ENCODE measurements at regions not wholly inside any gene's neighbourhood (a gene's known extent, or its start where the extent isn't known, plus 50 kb on each side); places are given as distances from the start of the nearest gene placed in this dataset.
"Not testable (repeated sequence)": the region's sequence is repeated elsewhere in the genome, so short reads cannot be mapped to it uniquely, and the experiment has no call there.

GRCh38 chr3:27639271-27639670, 82.9 kb downstream of the EOMES start:
- in situ Hi-C loops (cut with MboI; ENCODE audit: low pct_ligation_motif_present in 1 of 4, low pct_unique_long_range_greater_than_20kb in 1 of 4, low sequenced_read_pairs in 3 of 4) = no loop called here
- Histone ChIP-seq H3K27me3 (no peaks in the 10 kb centered on the region), H3K9me3 (no peaks in the 10 kb centered on the region), H3K4me1 (no peaks in the 10 kb centered on the region), H3K4me3 (no peak overlapping the region), H3K27ac (peak overlapping the region in 1 of 4 donors; percentile 17), H3K36me3 (no peaks in the 10 kb centered on the region)
- no peak for TF ChIP-seq CTCF (IDR thresholded peaks at IDR 0.05)
- TF ChIP-seq POLR2A (IDR thresholded peaks at IDR 0.05) = no peak
- TF ChIP-seq EP300 (IDR thresholded peaks at IDR 0.05; ENCODE audit: low read depth) = no peak
- no peak for TF ChIP-seq POLR2AphosphoS5 (IDR thresholded peaks at IDR 0.05)
- no peak for DNase-seq
- intact Hi-C loops (cut with DNase I; ENCODE audit: low total_unique reads) = no loop called here
- 67 to 100% methylated on average over 2 of the region's 2 CpGs for WGBS, 2 donors (ENCODE audit: low coverage in 1 of 2)

GRCh38 chr3:27638594-27638993, 83.5 kb downstream of the EOMES start:
- Histone ChIP-seq H3K27ac (no peak overlapping the region), H3K27me3 (no peaks in the 10 kb centered on the region), H3K4me1 (peaks cover 0 to 6% (median 2%) of the 10 kb centered on the region in 4 donors), H3K4me3 (no peak overlapping the region), H3K9me3 (no peaks in the 10 kb centered on the region), H3K36me3 (no peaks in the 10 kb centered on the region)
- intact Hi-C loops (cut with DNase I; ENCODE audit: low total_unique reads) = no loop called here
- in situ Hi-C loops (cut with MboI; ENCODE audit: low pct_ligation_motif_present in 1 of 4, low pct_unique_long_range_greater_than_20kb in 1 of 4, low sequenced_read_pairs in 3 of 4) = no loop called here
- TF ChIP-seq POLR2AphosphoS5 (IDR thresholded peaks at IDR 0.05) (no peak), EP300 (IDR thresholded peaks at IDR 0.05; ENCODE audit: low read depth) (no peak), CTCF (IDR thresholded peaks at IDR 0.05) (no peak), POLR2A (IDR thresholded peaks at IDR 0.05) (no peak)
- DNase-seq = no peak
- WGBS, 2 donors (ENCODE audit: low coverage in 1 of 2) = 77 to 96% methylated on average over 3 to 6 of the region's 6 CpGs

- 92 to 98% methylated on average over 4 to 9 of the region's 9 CpGs for WGBS, 2 donors (ENCODE audit: low coverage in 1 of 2)
- in situ Hi-C loops (cut with MboI; ENCODE audit: low pct_ligation_motif_present in 1 of 4, low pct_unique_long_range_greater_than_20kb in 1 of 4, low sequenced_read_pairs in 3 of 4) = no loop called here
- intact Hi-C loops (cut with DNase I; ENCODE audit: low total_unique reads) = no loop called here
- Histone ChIP-seq H3K36me3 (no peaks in the 10 kb centered on the region), H3K27ac (no peak overlapping the region), H3K9me3 (no peaks in the 10 kb centered on the region), H3K27me3 (no peaks in the 10 kb centered on the region), H3K4me1 (peaks cover 0 to 11% (median 2%) of the 10 kb centered on the region in 4 donors), H3K4me3 (no peak overlapping the region)
- no peak for DNase-seq
- TF ChIP-seq CTCF (IDR thresholded peaks at IDR 0.05) (no peak), POLR2AphosphoS5 (IDR thresholded peaks at IDR 0.05) (no peak), EP300 (IDR thresholded peaks at IDR 0.05; ENCODE audit: low read depth) (no peak), POLR2A (IDR thresholded peaks at IDR 0.05) (no peak)
Observed at GRCh38 chr3:27637346-27637995, 84.7 kb downstream of the EOMES start.

GRCh38 chr3:27635006-27635405, 87.1 kb downstream of the EOMES start:
- DNase-seq; H3K9me3 ChIP-seq; H3K4me3 ChIP-seq; H3K27ac ChIP-seq; H3K36me3 ChIP-seq; in situ Hi-C loops (cut with MboI; ENCODE audit: low pct_ligation_motif_present in 1 of 4, low pct_unique_long_range_greater_than_20kb in 1 of 4, low sequenced_read_pairs in 3 of 4); H3K27me3 ChIP-seq; intact Hi-C loops (cut with DNase I; ENCODE audit: low total_unique reads): not testable (repeated sequence)
- WGBS, 2 donors (ENCODE audit: low coverage in 1 of 2) = 95% methylated on average over 5 of the region's 5 CpGs; no CpG with 5 or more reads in 1 of the 2 donors
- H3K4me1 ChIP-seq = peaks cover 0 to 11% (median 2%) of the 10 kb centered on the region in 4 donors

GRCh38 chr3:27633224-27633545, 88.9 kb downstream of the EOMES start:
- H3K27ac ChIP-seq = peak overlapping the region; percentile 80 to 88 (median 84)
- DNase-seq = no peak
- H3K9me3 ChIP-seq = no peaks in the 10 kb centered on the region
- H3K4me3 ChIP-seq = peak overlapping the region; percentile 44 to 64 (median 51)
- WGBS, 2 donors (ENCODE audit: low coverage in 1 of 2) = 1 to 26% methylated on average over 5 to 6 of the region's 6 CpGs
- no peaks in the 10 kb centered on the region for H3K27me3 ChIP-seq
- TF ChIP-seq CTCF (IDR thresholded peaks at IDR 0.05) (no peak), EP300 (IDR thresholded peaks at IDR 0.05; ENCODE audit: low read depth) (no peak), POLR2AphosphoS5 (IDR thresholded peaks at IDR 0.05) (no peak), POLR2A (IDR thresholded peaks at IDR 0.05) (no peak)
- intact Hi-C loops (cut with DNase I; ENCODE audit: low total_unique reads) (no loop called here), in situ Hi-C loops (cut with MboI; ENCODE audit: low pct_ligation_motif_present in 1 of 4, low pct_unique_long_range_greater_than_20kb in 1 of 4, low sequenced_read_pairs in 3 of 4) (no loop called here)
- peaks cover 0 to 11% (median 2%) of the 10 kb centered on the region in 4 donors for H3K4me1 ChIP-seq
- H3K36me3 ChIP-seq = no peaks in the 10 kb centered on the region

Measured in transverse colon (tissue), 4 donors.